A673 (cell line): ENCODE measurements at regions not wholly inside any gene's neighbourhood (a gene's known extent, or its start where the extent isn't known, plus 50 kb on each side); places are given as distances from the start of the nearest gene placed in this dataset.
"Not testable (repeated sequence)": the region's sequence is repeated elsewhere in the genome, so short reads cannot be mapped to it uniquely, and the experiment has no call there.

Source experiments
- EZH2 ChIP-seq: fragments of 200-600 bp; sonication (generic); IDR thresholded peaks from 2 replicates; pipeline ENCODE4 v1.6.1; 2017; ENCODE audit warnings: borderline replicate concordance, low read depth, mild to moderate bottlenecking, mixed read lengths, antibody characterized with exemption, low read length; ENCODE audit not compliant: poor library complexity, severe bottlenecking
- TF ChIP-seq, protein P1 (sequence below): fragments of 300-800, 200-600 bp; sonication (generic); conservative IDR thresholded peaks from 2 replicates; pipeline ENCODE4 v1.5.1; 2017; ENCODE audit warnings: low read depth, mild to moderate bottlenecking, antibody characterized with exemption, low read length, moderate library complexity, mixed read lengths

DNA sequence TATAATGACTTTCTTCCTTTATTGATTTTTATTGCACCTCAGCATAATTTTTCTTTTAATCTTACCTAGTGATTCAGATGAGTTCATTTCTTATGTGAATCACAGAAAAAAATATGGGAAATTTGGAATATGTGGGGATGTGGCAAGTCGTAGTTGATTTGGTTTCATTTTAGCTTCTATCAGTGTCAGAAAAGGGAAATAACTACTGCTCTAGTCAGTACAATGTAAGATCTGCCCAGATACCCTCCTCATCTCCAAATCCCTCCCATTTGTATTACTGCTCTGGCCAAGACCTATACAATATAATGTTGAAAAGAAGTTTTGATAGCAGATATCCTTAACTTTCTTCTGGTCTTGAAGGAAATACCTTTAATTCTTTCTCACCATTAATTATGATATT, 61.9 kb upstream of the TRIM77 start:
- TF ChIP-seq, protein P1, sequence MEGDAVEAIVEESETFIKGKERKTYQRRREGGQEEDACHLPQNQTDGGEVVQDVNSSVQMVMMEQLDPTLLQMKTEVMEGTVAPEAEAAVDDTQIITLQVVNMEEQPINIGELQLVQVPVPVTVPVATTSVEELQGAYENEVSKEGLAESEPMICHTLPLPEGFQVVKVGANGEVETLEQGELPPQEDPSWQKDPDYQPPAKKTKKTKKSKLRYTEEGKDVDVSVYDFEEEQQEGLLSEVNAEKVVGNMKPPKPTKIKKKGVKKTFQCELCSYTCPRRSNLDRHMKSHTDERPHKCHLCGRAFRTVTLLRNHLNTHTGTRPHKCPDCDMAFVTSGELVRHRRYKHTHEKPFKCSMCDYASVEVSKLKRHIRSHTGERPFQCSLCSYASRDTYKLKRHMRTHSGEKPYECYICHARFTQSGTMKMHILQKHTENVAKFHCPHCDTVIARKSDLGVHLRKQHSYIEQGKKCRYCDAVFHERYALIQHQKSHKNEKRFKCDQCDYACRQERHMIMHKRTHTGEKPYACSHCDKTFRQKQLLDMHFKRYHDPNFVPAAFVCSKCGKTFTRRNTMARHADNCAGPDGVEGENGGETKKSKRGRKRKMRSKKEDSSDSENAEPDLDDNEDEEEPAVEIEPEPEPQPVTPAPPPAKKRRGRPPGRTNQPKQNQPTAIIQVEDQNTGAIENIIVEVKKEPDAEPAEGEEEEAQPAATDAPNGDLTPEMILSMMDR, result not testable (repeated sequence)
- TF ChIP-seq EZH2, result not testable (repeated sequence)
